ENCODE measurements at regions not wholly inside any gene's neighbourhood (a gene's known extent, or its start where the extent isn't known, plus 50 kb on each side); places are given as distances from the start of the nearest gene placed in this dataset.
A peak's percentile ranks its signal among the peaks of the same experiment; 100 is the strongest.
"Not testable (repeated sequence)": the region's sequence is repeated elsewhere in the genome, so short reads cannot be mapped to it uniquely, and the experiment has no call there.

- DNase-seq: no peak
These were observed 140.6 kb upstream of the TMEM168 start for GRCh38 chr7:112930787-112931186.

DNA sequence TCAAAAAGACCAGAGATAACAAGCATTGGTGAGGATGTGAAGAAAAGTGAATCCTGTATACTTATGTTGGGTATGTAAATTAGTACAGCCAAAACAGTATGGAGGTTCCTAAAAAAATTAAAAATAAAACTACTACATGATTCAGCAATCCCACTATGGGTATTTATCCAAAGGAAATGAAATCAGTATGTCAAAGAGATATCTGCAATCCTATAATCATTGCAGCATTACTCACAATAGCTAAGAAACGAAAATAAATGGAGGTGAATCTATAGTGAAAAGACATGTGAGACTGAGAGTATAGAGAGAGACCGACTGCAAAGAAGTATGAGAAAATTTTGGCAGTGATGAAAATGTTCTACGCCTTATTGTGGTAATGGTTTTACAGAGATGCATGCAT, 139.2 kb upstream of the TMEM168 start:
- peak in 1 of 2 donors; percentile 3 for DNase-seq

- no peak for DNase-seq
These were observed 135.8 kb upstream of the TMEM168 start for GRCh38 chr7:112926018-112926417.

DNA sequence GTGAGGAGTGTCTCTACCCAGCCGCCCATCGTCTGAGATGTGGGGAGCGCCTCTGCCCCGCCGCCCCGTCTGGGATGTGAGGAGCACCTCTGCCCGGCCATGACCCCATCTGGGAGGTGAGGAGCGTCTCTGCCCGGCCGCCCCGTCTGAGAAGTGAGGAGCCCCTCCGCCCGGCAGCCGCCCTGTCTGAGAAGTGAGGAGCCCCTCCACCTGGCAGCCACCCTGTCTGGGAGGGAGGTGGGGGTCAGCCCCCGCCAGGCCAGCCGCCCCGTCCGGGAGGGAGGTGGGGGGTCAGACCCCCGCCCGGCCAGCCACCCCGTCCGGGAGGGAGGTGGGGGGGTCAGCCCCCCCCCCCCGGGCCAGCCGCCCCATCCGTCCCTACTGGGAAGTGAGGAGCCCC, 132.4 kb upstream of the TMEM168 start:
- DNase-seq: not testable (repeated sequence)

- not testable (repeated sequence) for DNase-seq
These were observed 126.2 kb upstream of the TMEM168 start for GRCh38 chr7:112916431-112916830.

GRCh38 chr7:112908086-112908485, 117.9 kb upstream of the TMEM168 start:
- no peak for DNase-seq

DNA sequence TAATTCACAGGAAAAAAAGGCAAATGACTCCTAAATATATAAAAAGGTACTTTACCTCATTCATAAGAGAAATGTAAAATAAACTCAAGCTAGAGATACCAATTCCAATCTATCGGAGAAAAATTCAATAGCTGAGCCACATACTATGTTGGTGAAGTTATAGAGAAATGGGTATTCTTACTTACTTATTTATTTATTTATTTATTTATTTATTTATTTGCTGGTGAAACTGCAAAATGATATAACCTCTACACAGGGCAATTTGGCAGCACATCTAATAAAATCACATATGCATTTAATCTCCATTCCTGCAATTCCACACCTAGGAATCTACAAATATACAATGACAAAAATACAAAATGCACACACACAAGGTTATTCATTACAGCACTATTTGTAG, 117.5 kb upstream of the TMEM168 start:
- no peak for DNase-seq

DNA sequence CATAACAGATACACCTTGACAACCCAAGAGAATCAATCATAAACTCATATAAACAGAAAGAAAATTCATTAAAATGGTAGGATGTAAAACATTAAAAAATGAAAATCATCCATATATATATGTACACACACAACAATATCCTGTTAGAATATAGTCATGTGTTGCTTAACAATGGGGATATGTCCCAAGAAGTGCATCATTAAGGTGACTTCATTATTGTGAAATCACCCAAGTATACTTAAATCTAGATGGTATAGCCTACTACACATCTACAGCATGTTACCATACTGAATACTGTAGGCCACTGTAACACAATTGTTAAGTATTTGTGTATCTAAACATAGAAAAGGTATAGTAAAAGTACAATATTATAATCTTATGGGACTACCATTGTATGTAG, 115.8 kb upstream of the TMEM168 start:
- DNase-seq: no peak

GRCh38 chr7:112905413-112905812, 115.2 kb upstream of the TMEM168 start:
- no peak for DNase-seq

DNA sequence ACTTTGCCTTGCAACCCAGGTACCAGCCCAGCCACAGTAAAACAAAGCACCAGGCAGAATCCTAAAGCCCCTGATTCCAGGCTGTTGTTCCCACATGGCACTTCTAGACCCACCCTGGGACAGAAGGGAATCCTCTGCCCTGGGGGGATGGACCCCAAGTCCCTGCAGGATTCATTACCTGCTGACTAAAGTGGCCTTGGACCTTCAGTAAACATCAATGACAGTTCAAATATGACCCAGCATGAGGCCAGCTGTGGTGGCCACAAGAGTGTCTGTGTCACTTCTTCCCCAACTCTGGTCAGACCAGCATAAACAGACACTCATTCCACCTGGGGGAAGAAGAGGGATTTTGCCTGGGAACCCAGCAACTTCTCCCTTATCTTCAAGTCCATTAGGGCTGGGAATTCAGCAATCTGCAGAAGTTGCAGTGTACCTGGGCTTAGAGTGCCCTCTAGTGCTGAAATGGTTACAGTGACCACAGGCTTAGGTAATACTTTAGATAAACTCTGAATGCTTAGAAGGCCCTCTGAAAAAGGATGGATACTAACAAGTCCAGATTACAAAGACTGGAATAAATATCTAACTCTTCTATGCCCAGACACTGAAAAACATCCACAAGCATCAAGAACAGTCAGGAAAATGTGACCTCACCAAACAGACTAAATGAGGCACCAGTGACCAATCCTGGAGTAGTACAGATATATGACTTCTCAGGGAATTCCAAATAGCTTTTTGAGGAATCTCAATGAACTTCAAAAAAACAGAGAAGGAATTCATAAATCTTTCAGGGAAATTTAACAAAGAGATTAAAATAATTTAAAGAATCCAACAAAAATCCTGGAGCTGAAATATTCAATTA, 108.5 kb upstream of the TMEM168 start:
- DNase-seq: peak; percentile 5 to 63

DNA sequence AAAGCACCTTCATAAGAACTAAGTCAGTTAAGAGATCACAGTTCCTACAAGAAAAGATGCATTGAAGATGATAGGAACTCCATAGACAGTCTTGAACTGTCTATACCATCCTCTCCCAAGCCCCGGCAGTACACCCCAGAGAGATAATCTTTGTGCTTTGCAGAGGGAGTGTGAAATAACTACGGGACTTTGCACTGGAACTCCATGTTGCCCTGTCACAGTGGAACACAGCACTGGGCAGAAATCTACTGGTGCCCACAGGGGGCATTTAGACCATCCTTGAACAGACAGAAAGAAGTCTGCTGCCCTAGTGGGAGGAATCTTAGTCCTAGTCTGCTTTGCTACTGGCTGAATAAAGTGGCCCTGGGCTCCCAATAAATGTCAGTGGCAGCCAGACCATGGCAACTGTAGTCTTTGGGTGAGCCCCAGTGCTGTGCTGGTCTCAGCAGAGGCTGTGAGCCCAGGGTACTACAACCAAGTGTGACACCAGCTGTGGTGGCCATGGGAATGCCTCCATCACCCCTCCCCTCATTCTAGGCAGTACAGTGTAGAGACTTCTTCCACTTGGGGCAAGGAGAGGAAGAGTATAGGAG, 107.7 kb upstream of the TMEM168 start:
- DNase-seq: no peak

GRCh38 chr7:112896026-112896601, 105.9 kb upstream of the TMEM168 start:
- no peak for DNase-seq

GRCh38 chr7:112892263-112892662, 102.1 kb upstream of the TMEM168 start:
- DNase-seq: no peak

GRCh38 chr7:112891698-112892097, 101.5 kb upstream of the TMEM168 start:
- no peak for DNase-seq

GRCh38 chr7:112889834-112890438, 99.7 kb upstream of the TMEM168 start:
- no peak for DNase-seq

DNA sequence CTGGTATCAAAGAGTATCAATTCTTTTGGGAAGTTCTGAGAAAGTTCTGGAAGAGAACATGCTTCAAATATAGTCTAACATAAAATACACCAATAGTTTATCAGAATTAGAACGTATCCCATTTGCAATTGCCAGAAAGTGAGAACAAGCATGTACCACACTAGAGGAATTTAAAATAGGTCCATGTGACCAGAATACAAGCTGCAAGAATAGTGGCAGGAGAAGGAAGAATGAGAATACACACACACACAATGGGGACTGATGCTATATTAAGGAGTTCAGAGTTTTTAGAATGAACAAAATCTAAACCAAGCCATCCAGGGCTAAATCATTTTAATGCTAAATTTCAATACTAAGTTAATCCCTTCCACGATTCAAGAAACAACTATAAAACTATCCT, 99.1 kb upstream of the TMEM168 start:
- DNase-seq: no peak

GRCh38 chr7:112888781-112889180, 98.6 kb upstream of the TMEM168 start:
- no peak for DNase-seq

DNA sequence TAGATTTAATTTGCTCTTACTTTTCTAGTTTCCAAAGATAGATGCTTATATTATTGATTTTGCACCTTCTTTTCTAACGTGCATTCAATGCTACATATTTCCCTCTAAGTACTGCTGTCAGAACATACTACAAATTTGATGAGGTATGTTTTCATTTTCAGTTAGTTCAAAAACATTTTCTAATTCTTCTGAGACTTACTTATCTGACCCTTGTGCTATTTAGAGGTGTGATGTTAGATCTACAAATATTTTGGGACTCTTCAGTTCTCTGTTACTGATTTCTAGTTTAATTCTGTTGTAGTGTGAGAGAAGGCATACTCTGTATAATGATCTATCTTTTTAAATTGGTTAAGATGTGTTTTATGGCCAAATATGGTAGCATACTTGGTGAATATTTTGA, 97.8 kb upstream of the TMEM168 start:
- no peak for DNase-seq

- DNase-seq: no peak
These were observed 97.1 kb upstream of the TMEM168 start for GRCh38 chr7:112887337-112887736.

DNA sequence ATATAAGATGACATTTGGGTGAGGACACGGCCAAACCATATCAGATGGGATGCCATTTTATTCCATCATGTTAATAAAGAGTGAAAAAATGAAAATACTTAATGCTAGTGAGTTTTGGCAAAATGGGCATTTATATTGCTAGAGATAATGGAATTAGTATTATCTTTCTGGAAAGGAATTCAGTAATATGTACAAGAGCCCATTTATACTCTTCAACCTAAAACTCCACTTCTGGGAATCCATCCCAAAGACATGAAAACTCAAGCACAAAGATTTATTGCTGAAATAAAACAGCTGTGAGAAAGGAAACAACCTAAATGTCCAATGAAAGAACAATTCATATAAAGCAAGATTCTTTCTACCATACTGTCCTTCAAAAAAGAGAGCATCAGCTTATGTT, 96.0 kb upstream of the TMEM168 start:
- DNase-seq: no peak

DNA sequence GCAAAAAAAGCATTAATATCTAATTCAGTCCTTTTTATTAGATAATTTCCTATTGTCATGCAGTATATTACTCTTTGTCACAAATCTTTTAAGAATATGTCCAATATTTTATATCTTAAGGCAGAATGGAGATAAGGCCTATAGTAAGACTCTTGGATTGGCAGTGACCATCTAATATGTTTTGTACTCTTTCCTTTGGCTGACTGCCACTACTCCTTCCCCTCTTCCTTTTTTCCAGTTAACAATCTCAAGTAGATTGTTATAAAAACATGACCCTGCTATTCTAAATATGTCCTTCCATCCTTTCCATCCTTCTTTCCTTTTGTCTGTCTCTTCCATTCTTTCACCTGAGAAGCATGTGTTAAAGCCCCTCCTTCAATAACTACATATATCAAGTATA, 92.8 kb upstream of the TMEM168 start:
- no peak for DNase-seq

GRCh38 chr7:112882511-112882910, 92.3 kb upstream of the TMEM168 start:
- peak in 1 of 2 donors; percentile 79 for DNase-seq

GRCh38 chr7:112882022-112882421, 91.8 kb upstream of the TMEM168 start:
- no peak for DNase-seq
